Spleen (tissue), 11 donors: ENCODE measurements at regions not wholly inside any gene's neighbourhood (a gene's known extent, or its start where the extent isn't known, plus 50 kb on each side); places are given as distances from the start of the nearest gene placed in this dataset.

Source experiments
- DNase-seq: peaks from one replicate; pipeline ENCODE4 v3.0.0-alpha.2; 2020
- H3K27ac ChIP-seq, 8 donors: fragments of 200-600 bp; sonication (generic) in 7 of 8; 1 replicate in 4 of 8; 2 replicates in 4 of 8; pipeline versions ENCODE4 v1.5.0 to v1.8.0; 2016 to 2021; ENCODE audit warnings: inconsistent platforms in 4 of 8, mild to moderate bottlenecking in 4 of 8, moderate library complexity in 1 of 8
- H3K27me3 ChIP-seq, 7 donors: fragments of 200-600 bp; sonication (generic) in 6 of 7; replicated peaks in 1 of 7; 1 replicate in 4 of 7; 2 replicates in 3 of 7; pipeline versions ENCODE4 v1.5.0 to v1.8.0; 2016 to 2021; ENCODE audit warnings: inconsistent platforms in 3 of 7, mild to moderate bottlenecking in 1 of 7
- H3K36me3 ChIP-seq, 6 donors: fragments of 200-600 bp; sonication (generic) in 5 of 6; 1 replicate in 4 of 6; 2 replicates in 2 of 6; pipeline versions ENCODE4 v1.5.0 to v1.8.0; 2016 to 2021; ENCODE audit warnings: inconsistent platforms in 2 of 6
- H3K4me1 ChIP-seq, 6 donors: fragments of 200-600 bp; sonication (generic) in 5 of 6; 1 replicate in 3 of 6; 2 replicates in 3 of 6; pipeline versions ENCODE4 v1.5.0 to v1.8.0; 2016 to 2021; ENCODE audit warnings: inconsistent platforms in 3 of 6
- H3K4me3 ChIP-seq, 8 donors: fragments of 200-600 bp; sonication (generic) in 7 of 8; 1 replicate in 4 of 8; 2 replicates in 4 of 8; pipeline versions ENCODE4 v1.5.0 to v1.8.0; 2016 to 2021; ENCODE audit warnings: inconsistent platforms in 4 of 8, mild to moderate bottlenecking in 4 of 8, moderate library complexity in 2 of 8
- H3K9me3 ChIP-seq, 8 donors: fragments of 200-600 bp; sonication (generic) in 7 of 8; 1 replicate in 4 of 8; 2 replicates in 4 of 8; pipeline versions ENCODE4 v1.5.0 to v1.8.0; 2016 to 2021; ENCODE audit warnings: inconsistent platforms in 4 of 8
- POLR2A ChIP-seq, 3 donors: fragments of 450-650 bp; IDR thresholded peaks; one replicate each; pipeline ENCODE4 v1.5.1; 2017; ENCODE audit warnings: antibody characterized with exemption in 3 of 3, mild to moderate bottlenecking in 1 of 3
- POLR2AphosphoS5 ChIP-seq, 3 donors: sonication (generic); formaldehyde crosslinking; IDR thresholded peaks; one replicate each; pipeline ENCODE4 v1.5.1; 2017; ENCODE audit warnings: antibody characterized with exemption in 3 of 3
- WGBS, 5 donors: extraction: QIAGEN DNeasy Blood & Tissue Kit in 3 of 5; methylation state at CpG; one replicate each; pipeline versions ENCODE4 v1.1.5 to v1.1.7; 2013 to 2018; 5-methylcytosine and 5-hydroxymethylcytosine counted together
- intact Hi-C: fragments of 100-400 bp; cut with DNase I; formaldehyde crosslinking; loops from one replicate; pipeline ENCODE4 v1.15.0; 2023; ENCODE audit warnings: low total_unique reads
- TF ChIP-seq, protein P1 (sequence below), 11 experiments: fragments of 200-600 bp in 7 of 11; fragments of 450-650 bp in 4 of 11; sonication (generic) in 4 of 11; IDR thresholded peaks in 8 of 11; conservative IDR thresholded peaks in 3 of 11; 1 replicate in 7 of 11; 2 replicates in 4 of 11; pipeline versions ENCODE4 v1.4.0 to v1.8.0; 2016 to 2021; ENCODE audit warnings: antibody characterized with exemption in 11 of 11, inconsistent platforms in 4 of 11, mild to moderate bottlenecking in 1 of 11
- donor health status: healthy with polysubstance abuse.
- donor health status: DM: no; HTN: no; CAD: no; lungs with moderate emphysema.
- donor health status: DM: no; HTN: no; CAD: no.
- donor health status: Bipolar disorder and iron deficiency.
- donor health status: healthy.
- donor health status: DM: no; HTN: no; CAD: no.
- donor health status: DM: yes; HTN: yes; CAD: no.

DNA sequence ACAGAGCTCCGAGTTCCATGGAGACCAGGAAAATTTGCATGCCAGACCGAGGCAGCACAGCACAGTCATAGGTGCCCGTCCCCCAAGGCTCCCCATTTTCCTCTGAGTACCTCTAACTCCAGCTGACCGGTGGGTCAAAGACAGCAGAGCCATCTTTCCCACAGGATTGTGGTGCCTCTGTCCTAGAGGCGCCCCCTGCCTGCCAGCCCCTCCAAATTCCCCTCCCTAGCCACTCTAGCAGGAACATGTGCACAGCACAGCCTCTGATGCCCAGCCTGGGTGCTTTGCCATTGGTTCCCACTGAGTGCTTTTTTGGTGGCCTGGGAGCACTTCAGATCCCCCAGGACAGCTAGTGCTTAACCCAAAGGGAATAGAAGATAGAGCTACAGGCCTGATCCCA, 368.5 kb upstream of the PABPC5 start:
- Histone ChIP-seq H3K9me3 (no peaks in the 10 kb centered on the region), H3K27ac (no peak overlapping the region), H3K4me3 (no peak overlapping the region), H3K27me3 (no peaks in the 10 kb centered on the region), H3K36me3 (no peaks in the 10 kb centered on the region), H3K4me1 (no peaks in the 10 kb centered on the region)
- intact Hi-C loops = no loop called here
- DNase-seq = no peak
- 54 to 88% (median 84%) methylated on average over 2 to 5 of the region's 5 CpGs for WGBS, 5 donors
- TF ChIP-seq, protein P1, sequence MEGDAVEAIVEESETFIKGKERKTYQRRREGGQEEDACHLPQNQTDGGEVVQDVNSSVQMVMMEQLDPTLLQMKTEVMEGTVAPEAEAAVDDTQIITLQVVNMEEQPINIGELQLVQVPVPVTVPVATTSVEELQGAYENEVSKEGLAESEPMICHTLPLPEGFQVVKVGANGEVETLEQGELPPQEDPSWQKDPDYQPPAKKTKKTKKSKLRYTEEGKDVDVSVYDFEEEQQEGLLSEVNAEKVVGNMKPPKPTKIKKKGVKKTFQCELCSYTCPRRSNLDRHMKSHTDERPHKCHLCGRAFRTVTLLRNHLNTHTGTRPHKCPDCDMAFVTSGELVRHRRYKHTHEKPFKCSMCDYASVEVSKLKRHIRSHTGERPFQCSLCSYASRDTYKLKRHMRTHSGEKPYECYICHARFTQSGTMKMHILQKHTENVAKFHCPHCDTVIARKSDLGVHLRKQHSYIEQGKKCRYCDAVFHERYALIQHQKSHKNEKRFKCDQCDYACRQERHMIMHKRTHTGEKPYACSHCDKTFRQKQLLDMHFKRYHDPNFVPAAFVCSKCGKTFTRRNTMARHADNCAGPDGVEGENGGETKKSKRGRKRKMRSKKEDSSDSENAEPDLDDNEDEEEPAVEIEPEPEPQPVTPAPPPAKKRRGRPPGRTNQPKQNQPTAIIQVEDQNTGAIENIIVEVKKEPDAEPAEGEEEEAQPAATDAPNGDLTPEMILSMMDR (IDR thresholded peaks at IDR 0.05 in 8 of 11, conservative IDR thresholded peaks at IDR 0.05 in 3 of 11) = no peak
- TF ChIP-seq POLR2AphosphoS5 (IDR thresholded peaks at IDR 0.05) (no peak), POLR2A (IDR thresholded peaks at IDR 0.05) (no peak)

DNA sequence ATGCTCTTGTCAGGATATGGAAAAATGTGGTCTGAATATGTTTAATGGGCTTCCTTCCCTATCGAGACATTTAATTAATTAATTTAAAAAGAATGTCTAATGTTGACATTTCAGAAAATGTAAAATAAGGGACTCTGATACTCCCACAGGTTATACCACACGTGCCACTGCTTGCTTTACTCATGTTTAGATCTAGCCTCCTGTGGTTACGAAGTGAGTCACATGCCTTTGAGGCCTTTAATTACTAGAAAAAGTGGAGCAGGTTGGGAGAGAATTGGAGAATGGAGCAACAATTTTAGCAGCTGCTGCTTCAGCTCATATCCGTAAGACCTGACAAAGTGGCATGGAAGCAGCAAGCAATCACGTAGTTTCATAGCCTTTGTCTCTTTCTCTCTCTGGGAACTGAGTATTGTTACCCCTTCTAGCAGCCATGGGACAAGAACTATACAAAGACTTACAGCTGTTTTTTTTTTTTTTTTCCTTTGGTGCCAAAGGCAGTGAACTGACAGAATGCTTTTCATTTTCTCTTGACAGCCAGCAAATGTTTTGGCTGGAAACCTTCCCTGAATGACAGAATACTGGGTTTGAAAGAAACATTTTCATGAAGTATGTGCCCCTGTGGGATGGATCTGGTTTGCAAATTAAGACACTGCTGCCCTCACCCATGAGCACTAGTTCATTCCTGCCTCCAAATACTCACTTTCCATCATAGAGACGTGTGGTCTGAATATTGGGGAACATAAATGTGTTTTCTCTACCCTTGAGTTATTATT, 355.1 kb upstream of the PABPC5 start:
- 68 to 77% (median 71%) methylated on average over 6 of the region's 6 CpGs for WGBS, 5 donors
- Histone ChIP-seq H3K27me3 (no peaks in the 10 kb centered on the region), H3K36me3 (no peaks in the 10 kb centered on the region), H3K27ac (no peak overlapping the region), H3K4me3 (no peak overlapping the region), H3K9me3 (no peaks in the 10 kb centered on the region), H3K4me1 (no peaks in the 10 kb centered on the region)
- DNase-seq = no peak
- intact Hi-C loops = no loop called here
- TF ChIP-seq POLR2AphosphoS5 (IDR thresholded peaks at IDR 0.05) = no peak
- TF ChIP-seq, protein P1 (IDR thresholded peaks at IDR 0.05 in 8 of 11, conservative IDR thresholded peaks at IDR 0.05 in 3 of 11) = no peak
- TF ChIP-seq POLR2A (IDR thresholded peaks at IDR 0.05) = no peak

DNA sequence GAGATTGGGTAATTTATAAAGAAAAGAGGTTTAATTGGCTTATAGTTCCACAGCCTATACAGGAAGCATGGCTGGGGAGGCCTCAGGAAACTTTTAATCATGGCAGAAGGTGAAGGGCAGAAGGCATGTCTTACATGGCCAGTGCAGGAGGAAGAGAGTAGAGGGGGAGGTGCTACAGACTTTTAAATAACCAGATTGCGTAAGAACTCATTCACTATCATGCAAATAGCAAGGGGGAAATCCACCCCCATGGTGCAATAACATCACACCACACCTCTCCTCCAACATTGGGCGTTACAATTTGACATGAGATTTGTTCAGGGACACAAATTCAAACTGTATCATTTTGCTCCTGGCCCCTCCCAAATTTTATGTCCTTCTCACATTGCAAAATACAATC, 353.8 kb upstream of the PABPC5 start:
- H3K36me3 ChIP-seq = no peaks in the 10 kb centered on the region
- TF ChIP-seq, protein P1 (IDR thresholded peaks at IDR 0.05 in 8 of 11, conservative IDR thresholded peaks at IDR 0.05 in 3 of 11) = no peak
- TF ChIP-seq POLR2AphosphoS5 (IDR thresholded peaks at IDR 0.05) (no peak), POLR2A (IDR thresholded peaks at IDR 0.05) (no peak)
- H3K27me3 ChIP-seq = no peaks in the 10 kb centered on the region
- H3K27ac ChIP-seq = no peak overlapping the region
- no peak overlapping the region for H3K4me3 ChIP-seq
- intact Hi-C loops = no loop called here
- H3K9me3 ChIP-seq = no peaks in the 10 kb centered on the region
- H3K4me1 ChIP-seq = no peaks in the 10 kb centered on the region
- DNase-seq = no peak
- 46 to 82% (median 61%) methylated on average over 2 of the region's 2 CpGs for WGBS, 5 donors

DNA sequence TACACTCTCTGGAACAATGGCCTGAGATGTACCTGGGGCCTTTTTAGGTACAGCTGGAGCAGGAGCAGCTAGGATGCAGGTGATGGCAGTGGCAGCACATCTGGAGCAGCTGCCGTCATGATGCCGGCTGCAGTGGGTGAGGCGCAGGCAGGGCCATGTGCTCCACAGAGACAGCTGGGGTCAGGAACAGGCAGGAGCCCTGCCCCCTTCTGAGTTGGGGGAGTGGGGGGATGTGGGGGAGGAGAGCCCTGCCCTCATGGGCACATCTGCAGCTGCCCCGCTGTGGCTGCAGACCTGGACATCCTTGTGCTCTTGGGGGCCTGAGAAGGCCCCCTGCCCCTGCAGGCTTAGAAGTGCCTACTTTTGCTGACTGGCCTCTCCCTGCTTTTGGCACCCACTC, 352.8 kb upstream of the PABPC5 start:
- no peaks in the 10 kb centered on the region for H3K36me3 ChIP-seq
- H3K4me1 ChIP-seq = no peaks in the 10 kb centered on the region
- H3K9me3 ChIP-seq = no peaks in the 10 kb centered on the region
- TF ChIP-seq, protein P1 (IDR thresholded peaks at IDR 0.05 in 8 of 11, conservative IDR thresholded peaks at IDR 0.05 in 3 of 11) = no peak
- TF ChIP-seq POLR2AphosphoS5 (IDR thresholded peaks at IDR 0.05) (no peak), POLR2A (IDR thresholded peaks at IDR 0.05) (no peak)
- H3K4me3 ChIP-seq = no peak overlapping the region
- no peak for DNase-seq
- WGBS, 5 donors = 91 to 100% (median 95%) methylated on average over 3 to 4 of the region's 4 CpGs; no CpG with 5 or more reads in 1 of the 5 donors
- intact Hi-C loops = no loop called here
- H3K27ac ChIP-seq = no peak overlapping the region
- H3K27me3 ChIP-seq = no peaks in the 10 kb centered on the region
